ENCODE measurements at regions not wholly inside any gene's neighbourhood (a gene's known extent, or its start where the extent isn't known, plus 50 kb on each side); places are given as distances from the start of the nearest gene placed in this dataset.
"Not testable (repeated sequence)": the region's sequence is repeated elsewhere in the genome, so short reads cannot be mapped to it uniquely, and the experiment has no call there.

- ATAC-seq (ENCODE audit: low FRiP score in 2 of 2): no peak
- 65 to 68% methylated on average over 2 of the region's 2 CpGs for WGBS, 2 donors
- Histone ChIP-seq H3K4me1 (no peaks in the 10 kb centered on the region), H3K9me3 (no peaks in the 10 kb centered on the region), H3K27me3 (no peaks in the 10 kb centered on the region), H3K4me3 (no peak overlapping the region), H3K27ac (no peak overlapping the region), H3K36me3 (no peaks in the 10 kb centered on the region)
- no peak for DNase-seq
- TF ChIP-seq POLR2AphosphoS5 (IDR thresholded peaks at IDR 0.05) (no peak), EP300 (IDR thresholded peaks at IDR 0.05) (no peak), POLR2A (IDR thresholded peaks at IDR 0.05) (no peak), CTCF (IDR thresholded peaks at IDR 0.05) (no peak)
Measured at GRCh38 chr12:87575906-87576305, 453.3 kb downstream of the C12orf50 start.

- not testable (repeated sequence) for H3K36me3 ChIP-seq; H3K27me3 ChIP-seq; DNase-seq; ATAC-seq (ENCODE audit: low FRiP score in 2 of 2); H3K4me1 ChIP-seq; H3K9me3 ChIP-seq; H3K4me3 ChIP-seq; H3K27ac ChIP-seq
- WGBS, 2 donors: 87 to 92% methylated on average over 4 of the region's 4 CpGs
Measured at GRCh38 chr12:87566918-87567317, 462.3 kb downstream of the C12orf50 start.

- ATAC-seq (ENCODE audit: low FRiP score in 2 of 2) (no peak), DNase-seq (no peak)
- no peaks in the 10 kb centered on the region for H3K9me3 ChIP-seq
- TF ChIP-seq CTCF (IDR thresholded peaks at IDR 0.05) (no peak), POLR2A (IDR thresholded peaks at IDR 0.05) (no peak), POLR2AphosphoS5 (IDR thresholded peaks at IDR 0.05) (no peak), EP300 (IDR thresholded peaks at IDR 0.05) (no peak)
- no peaks in the 10 kb centered on the region for H3K36me3 ChIP-seq
- no peaks in the 10 kb centered on the region for H3K4me1 ChIP-seq
- no peak overlapping the region for H3K4me3 ChIP-seq
- no peak overlapping the region for H3K27ac ChIP-seq
- H3K27me3 ChIP-seq: no peaks in the 10 kb centered on the region
- 67 to 70% methylated on average over 5 of the region's 5 CpGs for WGBS, 2 donors
Measured at GRCh38 chr12:87556985-87557384, 472.2 kb downstream of the C12orf50 start.

GRCh38 chr12:87531213-87531612, 498.0 kb downstream of the C12orf50 start:
- H3K4me3 ChIP-seq; H3K4me1 ChIP-seq; H3K36me3 ChIP-seq; DNase-seq; H3K27ac ChIP-seq; H3K27me3 ChIP-seq; ATAC-seq (ENCODE audit: low FRiP score in 2 of 2); H3K9me3 ChIP-seq: not testable (repeated sequence)
- WGBS, 2 donors: 79 to 81% methylated on average over 4 to 5 of the region's 5 CpGs

- no peak overlapping the region for H3K27ac ChIP-seq
- TF ChIP-seq EP300 (IDR thresholded peaks at IDR 0.05) (no peak), POLR2AphosphoS5 (IDR thresholded peaks at IDR 0.05) (no peak), POLR2A (IDR thresholded peaks at IDR 0.05) (no peak), CTCF (IDR thresholded peaks at IDR 0.05) (no peak)
- WGBS, 2 donors: 68 to 84% methylated on average over 1 of the region's 1 CpG
- no peak for ATAC-seq (ENCODE audit: low FRiP score in 2 of 2)
- no peaks in the 10 kb centered on the region for H3K27me3 ChIP-seq
- no peaks in the 10 kb centered on the region for H3K9me3 ChIP-seq
- H3K4me3 ChIP-seq: no peak overlapping the region
- no peaks in the 10 kb centered on the region for H3K4me1 ChIP-seq
- no peaks in the 10 kb centered on the region for H3K36me3 ChIP-seq
- no peak for DNase-seq
Measured at GRCh38 chr12:87529413-87529812, 499.8 kb downstream of the C12orf50 start.

- no peak for ATAC-seq (ENCODE audit: low FRiP score in 2 of 2)
- no peak for DNase-seq
- WGBS, 2 donors: 69 to 81% methylated on average over 2 of the region's 2 CpGs
Measured at GRCh38 chr12:87520968-87521367, 508.2 kb downstream of the C12orf50 start.

More at GRCh38 chr12:87520968-87521367, 508.2 kb downstream of the C12orf50 start:
- H3K4me1 ChIP-seq: no peaks in the 10 kb centered on the region
- no peaks in the 10 kb centered on the region for H3K36me3 ChIP-seq
- H3K4me3 ChIP-seq: no peak overlapping the region
- TF ChIP-seq EP300 (IDR thresholded peaks at IDR 0.05) (no peak), CTCF (IDR thresholded peaks at IDR 0.05) (no peak), POLR2AphosphoS5 (IDR thresholded peaks at IDR 0.05) (no peak), POLR2A (IDR thresholded peaks at IDR 0.05) (no peak)
- no peaks in the 10 kb centered on the region for H3K9me3 ChIP-seq
- H3K27me3 ChIP-seq: no peaks in the 10 kb centered on the region
- no peak overlapping the region for H3K27ac ChIP-seq

Measured in upper lobe of left lung (tissue), 6 donors.